HG03103 (cell line): ENCODE measurements at regions not wholly inside any gene's neighbourhood (a gene's known extent, or its start where the extent isn't known, plus 50 kb on each side); places are given as distances from the start of the nearest gene placed in this dataset.
A peak's percentile ranks its signal among the peaks of the same experiment; 100 is the strongest.
"Not testable (repeated sequence)": the region's sequence is repeated elsewhere in the genome, so short reads cannot be mapped to it uniquely, and the experiment has no call there.

Experiments
- ATAC-seq: cut with Tn5 transposase; IDR thresholded peaks from one replicate; pipeline ENCODE4 v1.9.1; 2021; ENCODE audit warnings: low read depth; ENCODE audit not compliant: unreplicated experiment

GRCh38 chr7:106747804-106748203 is 86.8 kb upstream of the CCDC71L start:
- ATAC-seq, result no peak

DNA sequence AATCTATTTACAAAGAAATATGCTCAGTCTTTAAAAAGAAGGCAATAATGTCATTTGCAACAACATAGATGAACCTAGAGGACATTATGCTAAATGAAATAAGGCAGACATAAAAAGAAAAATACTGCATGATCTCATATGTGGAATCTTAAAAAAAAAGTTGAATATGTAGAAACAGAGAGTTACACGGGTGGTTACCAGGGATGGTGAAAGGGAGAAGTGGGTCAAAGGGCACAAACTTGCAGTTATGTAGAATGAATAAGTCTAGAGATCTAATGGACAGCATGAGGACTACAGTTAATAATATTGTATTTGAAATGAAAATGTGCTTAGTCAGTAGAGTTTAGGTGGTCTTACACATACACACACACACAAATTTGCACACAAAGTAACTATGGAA is 88.2 kb upstream of the CCDC71L start:
- no peak for ATAC-seq

DNA sequence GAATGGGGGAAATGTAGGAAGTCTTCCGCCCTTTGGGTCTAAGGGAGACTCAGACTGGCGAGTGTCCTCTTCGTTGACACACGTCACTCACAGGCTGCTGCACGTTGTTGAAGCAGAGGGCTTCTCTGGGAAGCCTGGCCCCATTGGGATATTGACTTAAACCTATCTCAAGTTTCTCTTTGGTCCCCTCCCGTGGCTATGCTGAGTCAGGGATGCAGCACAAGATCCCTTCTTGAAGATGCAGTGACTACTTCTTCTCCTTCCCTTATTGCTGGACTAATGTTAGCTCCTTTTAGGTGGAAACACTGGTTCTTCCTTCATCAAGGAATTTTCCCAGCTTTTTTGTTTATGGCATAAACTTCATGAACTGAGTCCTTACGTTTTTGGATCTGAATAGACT is 89.8 kb upstream of the CCDC71L start:
- no peak for ATAC-seq

- no peak for ATAC-seq
These were observed 91.4 kb upstream of the CCDC71L start for GRCh38 chr7:106752367-106752766.

DNA sequence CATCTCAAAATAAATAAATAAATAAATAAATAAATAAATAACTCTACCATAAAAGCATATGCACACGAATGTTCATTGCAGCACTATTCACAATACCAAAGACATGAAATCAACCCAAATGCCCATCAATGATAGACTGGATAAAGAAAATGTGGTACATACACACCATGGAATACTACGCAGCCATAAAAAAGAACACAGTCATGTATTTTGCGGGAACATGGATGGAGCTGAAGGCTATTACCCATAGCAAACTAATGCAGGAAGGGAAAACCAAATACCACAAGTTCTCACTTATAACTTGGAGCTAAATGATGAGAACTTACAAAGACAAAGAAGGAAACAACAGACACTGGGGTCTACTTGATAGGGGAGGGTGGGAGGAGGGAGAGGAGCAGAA is 94.1 kb upstream of the CCDC71L start:
- not testable (repeated sequence) for ATAC-seq

GRCh38 chr7:106755641-106756040 is 94.7 kb upstream of the CCDC71L start:
- ATAC-seq, result no peak

GRCh38 chr7:106756071-106756470 is 95.1 kb upstream of the CCDC71L start:
- no peak for ATAC-seq

DNA sequence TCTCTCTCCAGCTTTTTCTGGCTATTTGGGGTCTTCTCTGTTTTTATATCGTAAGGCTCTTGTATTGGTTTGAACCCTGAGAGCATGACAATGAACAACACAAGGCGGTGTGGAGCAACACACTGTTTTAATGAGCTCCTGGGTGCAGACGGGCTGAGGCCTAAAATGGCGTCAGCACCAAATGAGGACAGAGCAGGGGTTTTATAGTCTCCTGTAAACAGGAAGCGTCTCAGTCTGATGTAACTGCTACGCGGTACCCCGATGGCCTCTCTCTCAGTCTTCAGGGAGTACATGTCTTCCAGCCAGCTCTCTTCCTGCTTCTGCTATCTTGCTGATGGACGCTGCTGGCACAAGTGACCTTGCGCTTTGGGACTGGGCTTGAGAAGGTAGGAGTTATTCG is 95.9 kb upstream of the CCDC71L start:
- no peak for ATAC-seq

GRCh38 chr7:106757846-106758245 is 96.9 kb upstream of the CCDC71L start:
- ATAC-seq, result no peak

DNA sequence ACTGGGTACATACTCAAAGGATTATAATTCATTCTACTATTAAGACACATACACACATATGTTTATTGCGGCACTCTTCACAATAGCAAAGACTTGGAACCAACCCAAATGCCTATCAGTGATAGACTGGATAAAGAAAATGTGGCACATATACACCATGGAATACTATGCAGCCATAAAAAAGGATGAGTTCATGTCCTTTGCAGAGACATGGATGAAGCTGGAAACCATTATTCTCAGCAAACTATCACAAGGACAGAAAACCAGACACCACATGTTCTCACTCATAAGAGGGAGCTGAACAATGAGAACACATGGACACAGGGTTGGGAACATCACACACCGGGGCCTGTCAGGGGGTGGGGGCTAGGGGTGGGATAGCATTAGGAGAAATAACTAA is 101.9 kb upstream of the CCDC71L start:
- ATAC-seq, result not testable (repeated sequence)

GRCh38 chr7:106763717-106764116 is 101.4 kb upstream of the PIK3CG start:
- ATAC-seq, result no peak

DNA sequence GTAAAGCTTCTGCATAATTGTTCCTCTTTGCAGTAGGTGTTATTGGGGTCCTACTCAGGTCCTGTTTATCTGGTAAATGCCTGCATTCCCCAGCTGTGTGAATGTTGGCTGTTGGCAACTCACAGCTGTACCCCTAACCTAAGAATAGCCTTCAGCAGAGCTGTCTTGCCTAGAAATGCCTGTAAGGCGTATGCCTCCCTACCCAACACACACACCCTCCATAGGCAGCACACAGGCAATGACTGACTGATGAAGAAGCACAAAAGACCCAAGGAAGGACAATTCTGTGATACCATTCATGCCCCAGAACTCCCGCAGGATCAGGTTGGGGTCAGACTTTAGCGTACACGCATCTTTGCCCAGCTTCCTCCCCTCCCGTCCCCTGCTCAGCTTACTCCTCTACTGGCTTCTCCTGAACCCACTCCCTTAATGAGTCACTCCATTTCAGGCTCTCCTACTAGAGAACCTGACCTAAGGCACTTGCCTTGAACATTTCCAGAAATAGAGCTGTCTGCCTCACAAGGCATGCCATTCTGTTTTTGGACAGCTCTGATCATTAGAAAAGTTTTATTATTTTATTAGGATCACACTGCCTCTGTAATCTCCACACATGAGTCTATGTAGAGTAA is 99.2 kb upstream of the PIK3CG start:
- no peak for ATAC-seq

- no peak for ATAC-seq
These were observed 98.5 kb upstream of the PIK3CG start for GRCh38 chr7:106766551-106766950.

DNA sequence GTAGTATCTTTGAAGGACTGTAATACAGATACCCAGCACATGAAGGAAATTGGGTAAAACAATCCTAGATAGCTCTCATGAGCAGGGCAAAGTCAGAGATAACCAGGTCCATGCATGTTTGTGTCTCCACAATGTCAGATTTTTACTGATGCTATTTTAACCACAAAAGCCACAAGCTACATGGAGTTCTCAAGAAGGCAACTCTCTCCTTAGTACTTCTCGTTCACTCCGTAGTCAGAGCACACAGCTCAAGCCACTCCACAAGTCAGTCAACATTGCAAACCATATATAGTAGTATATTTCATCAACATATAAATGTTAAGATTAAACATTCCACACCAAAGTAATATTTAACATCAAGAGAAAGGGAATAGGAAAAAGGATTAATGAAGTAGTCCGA is 98.0 kb upstream of the PIK3CG start:
- no peak for ATAC-seq

- ATAC-seq, result peak; percentile 62
These were observed 97.4 kb upstream of the PIK3CG start for GRCh38 chr7:106767498-106768323.

GRCh38 chr7:106768324-106768751 is 96.7 kb upstream of the PIK3CG start:
- ATAC-seq, result peak; percentile 66

GRCh38 chr7:106770191-106770590 is 94.9 kb upstream of the PIK3CG start:
- no peak for ATAC-seq

DNA sequence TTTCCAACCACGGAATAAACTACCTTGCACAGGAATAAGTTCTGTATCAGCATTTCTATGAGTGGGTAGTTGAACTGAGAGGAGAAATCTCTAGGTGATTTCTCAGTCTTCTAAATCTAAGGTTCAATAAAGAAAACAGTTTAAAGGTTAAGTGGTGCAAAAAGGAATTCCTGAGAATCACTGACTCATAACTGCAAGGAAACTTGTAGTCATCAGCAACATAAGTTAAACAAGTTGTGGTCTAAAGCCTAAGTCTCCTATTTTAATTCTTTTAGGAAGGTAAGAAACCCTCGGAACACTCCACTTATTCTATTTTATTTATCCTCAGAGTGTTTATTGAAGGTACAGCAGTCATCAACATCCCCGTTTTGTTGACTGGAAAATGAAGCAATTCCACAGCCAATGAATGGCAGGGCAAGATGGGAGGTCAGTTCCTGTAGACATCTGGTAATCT is 92.4 kb upstream of the PIK3CG start:
- no peak for ATAC-seq

DNA sequence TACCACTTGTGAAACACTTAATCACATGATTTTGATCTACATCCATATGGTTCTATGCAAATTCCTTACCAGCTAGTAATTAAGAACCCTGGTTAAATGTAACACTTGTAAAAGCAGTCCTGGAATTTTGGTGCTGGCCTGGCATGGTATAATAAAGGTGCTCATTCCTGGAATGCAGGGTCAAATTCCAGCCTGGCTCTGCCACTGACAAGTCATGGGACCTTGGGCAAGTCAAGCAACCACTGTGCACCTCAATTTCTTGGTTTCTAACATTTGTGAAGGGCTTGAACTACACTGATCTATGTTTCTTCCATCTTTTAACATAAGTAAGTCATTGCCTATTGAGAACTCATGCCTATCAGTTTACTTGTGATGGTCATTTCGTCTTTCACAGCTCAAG is 91.9 kb upstream of the PIK3CG start:
- ATAC-seq, result no peak

DNA sequence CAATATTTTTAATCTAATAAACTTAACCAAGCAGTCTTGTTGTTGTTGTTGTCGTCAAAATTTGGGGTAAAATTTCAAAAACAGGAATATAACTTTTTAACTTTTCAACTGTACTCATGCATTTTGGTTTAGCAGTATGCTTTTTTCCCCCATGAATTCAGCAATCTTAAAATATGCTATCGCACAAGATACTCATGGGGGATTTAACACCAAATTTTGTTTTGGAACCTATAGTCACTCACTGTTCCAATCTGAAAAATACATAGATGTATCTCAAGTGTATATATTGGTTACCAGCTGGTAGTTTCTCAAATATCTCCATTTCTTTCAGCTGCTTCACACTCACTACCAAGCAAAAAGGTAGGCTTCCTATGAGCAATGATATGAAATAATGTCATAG is 91.4 kb upstream of the PIK3CG start:
- no peak for ATAC-seq

- ATAC-seq, result no peak
These were observed 90.8 kb upstream of the PIK3CG start for GRCh38 chr7:106774213-106774767.
